Smooth muscle cell (in vitro differentiated cells): ENCODE measurements at regions not wholly inside any gene's neighbourhood (a gene's known extent, or its start where the extent isn't known, plus 50 kb on each side); places are given as distances from the start of the nearest gene placed in this dataset.

Experiments
- DNase-seq: peaks from one replicate; lab custom pipeline; 2025; ENCODE audit not compliant: unreplicated experiment; lab: John Stamatoyannopoulos, UW
- H2AFZ ChIP-seq: fragments of 200-600 bp; sonication (generic); 2 replicates; pipeline ENCODE4 v1.6.0; 2016; ENCODE audit warnings: antibody characterized with exemption, low read depth, mild to moderate bottlenecking
- H3F3A ChIP-seq: fragments of 200-600 bp; sonication (generic); 2 replicates; pipeline ENCODE4 v1.6.0; 2017; ENCODE audit warnings: antibody characterized with exemption, low read depth
- H3K27ac ChIP-seq: fragments of 200-600 bp; sonication (generic); 2 replicates; pipeline ENCODE4 v1.5.1; 2016; ENCODE audit warnings: low read depth, mild to moderate bottlenecking
- H3K27me3 ChIP-seq: fragments of 200-600 bp; sonication (generic); 2 replicates; pipeline ENCODE4 v1.6.1; 2016; ENCODE audit warnings: low read depth, mild to moderate bottlenecking
- H3K36me3 ChIP-seq: fragments of 200-600 bp; sonication (generic); 2 replicates; pipeline ENCODE4 v1.5.1; 2016; ENCODE audit warnings: low read depth
- H3K4me1 ChIP-seq: fragments of 200-600 bp; sonication (generic); 2 replicates; pipeline ENCODE4 v1.5.1; 2016; ENCODE audit warnings: low read depth
- H3K4me2 ChIP-seq: fragments of 200-600 bp; sonication (generic); 2 replicates; pipeline ENCODE4 v1.6.0; 2016; ENCODE audit warnings: mild to moderate bottlenecking
- H3K4me3 ChIP-seq: fragments of 200-600 bp; sonication (generic); 2 replicates; pipeline ENCODE4 v1.5.1; 2016; ENCODE audit warnings: mild to moderate bottlenecking
- H3K79me2 ChIP-seq: fragments of 200-600 bp; sonication (generic); 2 replicates; pipeline ENCODE4 v1.6.0; 2016; ENCODE audit warnings: low read depth, mild to moderate bottlenecking
- H3K9ac ChIP-seq: fragments of 200-600 bp; sonication (generic); 2 replicates; pipeline ENCODE4 v1.6.0; 2016; ENCODE audit warnings: low read depth
- H3K9me3 ChIP-seq: fragments of 200-600 bp; sonication (generic); replicated peaks from 2 replicates; pipeline ENCODE4 v1.5.1; 2016; ENCODE audit warnings: low read depth
- H4K20me1 ChIP-seq: fragments of 200-600 bp; sonication (generic); 2 replicates; pipeline ENCODE4 v1.6.0; 2016; ENCODE audit warnings: low read depth
- CTCF ChIP-seq: fragments of 200-600 bp; sonication (generic); IDR thresholded peaks from 2 replicates; pipeline ENCODE4 v1.5.1; 2017; ENCODE audit warnings: borderline replicate concordance, mild to moderate bottlenecking, antibody characterized with exemption; ENCODE audit not compliant: insufficient read depth, poor library complexity, severe bottlenecking
- WGBS: methylation state at CpG from one replicate; pipeline ENCODE4 v1.1.7; 2016; ENCODE audit warnings: low lambda C conversion rate; 5-methylcytosine and 5-hydroxymethylcytosine counted together

- no peaks in the 10 kb centered on the region for H3K36me3 ChIP-seq
- 97% methylated on average over 2 of the region's 2 CpGs for WGBS
- H3K79me2 ChIP-seq, result no peaks in the 10 kb centered on the region
- H3K4me3 ChIP-seq, result no peak overlapping the region
- H2AFZ ChIP-seq, result no peak overlapping the region
- H3K9me3 ChIP-seq, result no peaks in the 10 kb centered on the region
- DNase-seq, result no peak
- H4K20me1 ChIP-seq, result no peaks in the 10 kb centered on the region
- no peak for TF ChIP-seq CTCF
- H3K4me2 ChIP-seq, result no peak overlapping the region
- H3K27me3 ChIP-seq, result no peaks in the 10 kb centered on the region
- no peak overlapping the region for H3K27ac ChIP-seq
- H3K4me1 ChIP-seq, result no peaks in the 10 kb centered on the region
- no peaks in the 10 kb centered on the region for H3F3A ChIP-seq
- H3K9ac ChIP-seq, result no peak overlapping the region
Measured at GRCh38 chrX:94645726-94646125, 971.7 kb downstream of the FAM133A start.

DNA sequence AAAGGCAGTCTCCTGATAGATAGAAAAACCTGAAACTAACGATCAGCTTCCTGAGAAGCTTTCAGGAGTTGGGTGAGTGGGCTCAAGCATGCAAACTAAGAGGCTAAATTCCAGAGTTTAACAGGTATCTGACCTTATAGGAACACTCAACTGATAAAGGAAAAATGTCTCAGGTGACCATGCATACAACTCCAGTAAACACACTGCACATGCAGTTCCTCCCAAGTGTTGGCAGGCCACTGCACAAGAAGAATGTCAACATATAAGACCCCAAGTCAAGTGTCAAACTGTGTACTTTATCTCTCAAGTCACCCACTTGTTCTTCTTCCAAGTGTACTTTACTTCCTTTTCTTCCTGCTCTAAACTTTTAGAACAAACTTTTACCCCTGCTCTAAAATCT lies 981.2 kb downstream of the FAM133A start:
- H3K4me3 ChIP-seq, result no peak overlapping the region
- no peaks in the 10 kb centered on the region for H3K36me3 ChIP-seq
- no peak overlapping the region for H3K4me2 ChIP-seq
- H3F3A ChIP-seq, result no peaks in the 10 kb centered on the region
- no peaks in the 10 kb centered on the region for H3K27me3 ChIP-seq
- H3K79me2 ChIP-seq, result no peaks in the 10 kb centered on the region
- H3K4me1 ChIP-seq, result no peaks in the 10 kb centered on the region
- TF ChIP-seq CTCF, result no peak
- no peak overlapping the region for H3K9ac ChIP-seq
- H2AFZ ChIP-seq, result no peak overlapping the region
- WGBS, result 76% methylated on average over 1 of the region's 1 CpG
- no peaks in the 10 kb centered on the region for H3K9me3 ChIP-seq
- no peaks in the 10 kb centered on the region for H4K20me1 ChIP-seq
- H3K27ac ChIP-seq, result no peak overlapping the region
- no peak for DNase-seq

DNA sequence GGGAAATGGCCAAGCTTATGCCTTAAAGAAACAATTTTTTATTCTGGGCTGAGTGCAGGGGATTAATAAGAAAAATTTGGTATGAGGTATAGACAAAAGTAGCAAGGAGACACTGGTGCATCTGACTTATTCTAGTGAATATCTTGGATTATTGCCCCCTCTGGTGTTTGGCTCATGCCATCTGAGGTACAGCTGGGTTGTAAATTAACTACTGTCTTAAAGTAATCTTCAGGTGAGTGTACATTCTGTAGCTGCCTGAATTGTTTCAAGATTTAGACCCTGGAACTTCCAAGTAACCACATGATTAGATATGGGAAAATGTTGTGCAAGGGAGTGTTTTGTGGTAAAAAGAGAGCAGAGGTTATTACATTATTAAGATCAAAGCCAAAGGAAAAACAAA lies 988.7 kb downstream of the FAM133A start:
- Histone ChIP-seq H3K9ac (no peak overlapping the region), H3K4me3 (no peak overlapping the region), H3K9me3 (no peaks in the 10 kb centered on the region), H3K79me2 (no peaks in the 10 kb centered on the region), H3K36me3 (no peaks in the 10 kb centered on the region), H2AFZ (no peak overlapping the region), H3F3A (no peaks in the 10 kb centered on the region), H4K20me1 (no peaks in the 10 kb centered on the region), H3K27ac (no peak overlapping the region), H3K27me3 (no peaks in the 10 kb centered on the region), H3K4me1 (no peaks in the 10 kb centered on the region), H3K4me2 (no peak overlapping the region)
- no peak for DNase-seq
- TF ChIP-seq CTCF, result peak; percentile 27

DNA sequence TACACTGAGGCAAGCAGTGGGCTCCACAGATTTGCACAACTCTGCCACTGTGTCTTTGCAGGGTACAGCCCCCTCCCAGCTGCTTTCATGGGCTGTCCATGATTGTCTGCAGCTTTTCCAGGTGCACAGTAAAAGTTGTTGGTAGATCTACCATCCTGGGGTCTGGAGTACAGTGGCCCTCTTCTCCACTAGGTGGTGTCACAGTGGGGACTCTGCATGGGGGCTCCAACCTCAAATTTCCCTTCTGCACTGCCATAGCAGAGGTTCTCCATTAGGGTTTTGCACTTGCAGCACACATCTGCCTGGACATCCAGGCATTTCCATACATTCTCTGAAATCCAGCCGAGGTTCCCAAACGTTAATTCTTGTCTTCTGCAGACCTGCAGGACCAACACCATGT lies 1002.3 kb downstream of the FAM133A start:
- no peaks in the 10 kb centered on the region for H3K27me3 ChIP-seq
- H3K9ac ChIP-seq, result no peak overlapping the region
- H3K9me3 ChIP-seq, result no peaks in the 10 kb centered on the region
- no peaks in the 10 kb centered on the region for H4K20me1 ChIP-seq
- H2AFZ ChIP-seq, result no peak overlapping the region
- TF ChIP-seq CTCF, result no peak
- no peak overlapping the region for H3K4me3 ChIP-seq
- no peaks in the 10 kb centered on the region for H3F3A ChIP-seq
- no peak overlapping the region for H3K4me2 ChIP-seq
- no peaks in the 10 kb centered on the region for H3K36me3 ChIP-seq
- H3K4me1 ChIP-seq, result no peaks in the 10 kb centered on the region
- 89% methylated on average over 2 of the region's 2 CpGs for WGBS
- no peak overlapping the region for H3K27ac ChIP-seq
- DNase-seq, result no peak
- no peaks in the 10 kb centered on the region for H3K79me2 ChIP-seq
